Stomach (tissue), 4 donors: ENCODE measurements at regions not wholly inside any gene's neighbourhood (a gene's known extent, or its start where the extent isn't known, plus 50 kb on each side); places are given as distances from the start of the nearest gene placed in this dataset.

ENCODE experiments used
- POLR2A ChIP-seq, 4 donors: fragments of 450-650 bp; IDR thresholded peaks; one replicate each; pipeline ENCODE4 v1.6.1; 2016; ENCODE audit warnings: antibody characterized with exemption in 4 of 4, control low read depth in 2 of 4, mild to moderate bottlenecking in 1 of 4, moderate library complexity in 1 of 4
- POLR2AphosphoS5 ChIP-seq, 3 donors: sonication (generic); formaldehyde crosslinking; IDR thresholded peaks; one replicate each; pipeline ENCODE4 v1.6.1; 2016; ENCODE audit warnings: antibody characterized with exemption in 3 of 3
- TF ChIP-seq, protein P1 (sequence below), 7 experiments: fragments of 450-650 bp in 4 of 7; fragments of 200-600 bp in 3 of 7; sonication (generic) in 3 of 7; IDR thresholded peaks; one replicate each; pipeline ENCODE4 v1.5.1; 2016 to 2019; ENCODE audit warnings: antibody characterized with exemption in 7 of 7, control low read depth in 2 of 7, mild to moderate bottlenecking in 1 of 7

DNA sequence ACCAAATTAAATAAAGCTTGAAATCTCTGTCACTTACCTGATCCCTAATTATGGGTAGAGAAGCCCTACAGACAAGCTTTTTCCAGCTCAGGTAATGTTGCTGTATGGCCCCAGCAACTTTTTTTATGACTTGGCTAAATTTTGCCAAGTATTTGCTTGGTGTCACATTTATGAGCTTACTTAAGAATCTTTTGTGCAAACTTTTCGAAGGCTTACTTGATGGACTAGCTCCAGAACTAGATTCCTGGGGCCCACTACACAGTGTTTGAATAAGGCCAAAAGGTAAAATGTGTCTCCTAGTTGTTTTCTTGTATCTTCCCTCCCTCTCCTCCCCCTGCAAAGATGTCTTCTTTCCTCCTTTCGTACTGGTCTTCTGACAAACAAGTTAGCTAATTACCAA is 257.9 kb downstream of the OSR1 start:
- TF ChIP-seq POLR2A (IDR thresholded peaks at IDR 0.05) (no peak), POLR2AphosphoS5 (IDR thresholded peaks at IDR 0.05) (no peak)
- TF ChIP-seq, protein P1, sequence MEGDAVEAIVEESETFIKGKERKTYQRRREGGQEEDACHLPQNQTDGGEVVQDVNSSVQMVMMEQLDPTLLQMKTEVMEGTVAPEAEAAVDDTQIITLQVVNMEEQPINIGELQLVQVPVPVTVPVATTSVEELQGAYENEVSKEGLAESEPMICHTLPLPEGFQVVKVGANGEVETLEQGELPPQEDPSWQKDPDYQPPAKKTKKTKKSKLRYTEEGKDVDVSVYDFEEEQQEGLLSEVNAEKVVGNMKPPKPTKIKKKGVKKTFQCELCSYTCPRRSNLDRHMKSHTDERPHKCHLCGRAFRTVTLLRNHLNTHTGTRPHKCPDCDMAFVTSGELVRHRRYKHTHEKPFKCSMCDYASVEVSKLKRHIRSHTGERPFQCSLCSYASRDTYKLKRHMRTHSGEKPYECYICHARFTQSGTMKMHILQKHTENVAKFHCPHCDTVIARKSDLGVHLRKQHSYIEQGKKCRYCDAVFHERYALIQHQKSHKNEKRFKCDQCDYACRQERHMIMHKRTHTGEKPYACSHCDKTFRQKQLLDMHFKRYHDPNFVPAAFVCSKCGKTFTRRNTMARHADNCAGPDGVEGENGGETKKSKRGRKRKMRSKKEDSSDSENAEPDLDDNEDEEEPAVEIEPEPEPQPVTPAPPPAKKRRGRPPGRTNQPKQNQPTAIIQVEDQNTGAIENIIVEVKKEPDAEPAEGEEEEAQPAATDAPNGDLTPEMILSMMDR (IDR thresholded peaks at IDR 0.05) = no peak
